ENCODE measurements at regions not wholly inside any gene's neighbourhood (a gene's known extent, or its start where the extent isn't known, plus 50 kb on each side); places are given as distances from the start of the nearest gene placed in this dataset.

DNA sequence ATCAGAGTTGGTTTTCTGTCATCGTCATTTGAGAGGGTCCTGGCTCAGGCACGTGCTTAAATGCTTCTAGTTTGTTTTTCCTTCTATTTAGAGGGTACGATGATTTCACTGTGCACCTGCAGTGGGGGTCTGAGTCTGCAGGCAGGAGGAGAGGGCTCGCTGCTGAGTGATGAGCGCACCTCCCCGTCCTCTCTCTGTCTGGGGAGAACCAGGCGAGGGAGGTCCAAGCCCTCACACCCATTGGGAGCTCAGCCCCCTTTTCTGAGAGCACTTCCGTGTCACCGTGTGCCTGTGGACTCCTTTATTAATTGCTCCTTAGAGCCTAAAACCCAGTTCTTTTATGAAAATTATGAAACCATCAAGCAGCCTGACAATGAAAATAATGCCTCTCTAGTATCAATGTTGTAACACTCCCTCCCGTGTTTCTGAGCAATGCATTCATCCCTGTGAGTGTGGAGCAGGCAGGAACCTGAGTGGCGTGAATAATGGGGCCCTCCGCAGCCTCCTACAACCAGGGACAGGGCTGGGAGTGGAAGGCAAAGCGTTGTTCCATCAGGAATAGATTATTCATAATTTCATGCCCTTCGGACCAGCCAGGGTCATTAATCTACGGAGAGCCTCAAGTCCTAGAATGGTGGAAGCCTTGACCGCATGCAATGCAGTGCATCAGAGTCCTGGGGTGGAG is 191.6 kb downstream of the UQCRFS1 start:
- intact Hi-C loops (cut with DNase I; ENCODE audit: low total_unique reads) (no loop called here), in situ Hi-C loops (cut with MboI; ENCODE audit: low sequenced_read_pairs in 4 of 4) (no loop called here)
- DNase-seq (no peak), ATAC-seq (no peak)
- Histone ChIP-seq H3K4me1 (no peaks in the 10 kb centered on the region), H3K27ac (no peak overlapping the region), H3K36me3 (no peaks in the 10 kb centered on the region), H3K27me3 (peaks cover 0 to 6% (median 0%) of the 10 kb centered on the region in 3 donors), H3K4me3 (no peak overlapping the region), H3K9me3 (no peaks in the 10 kb centered on the region)
- TF ChIP-seq, protein P1, sequence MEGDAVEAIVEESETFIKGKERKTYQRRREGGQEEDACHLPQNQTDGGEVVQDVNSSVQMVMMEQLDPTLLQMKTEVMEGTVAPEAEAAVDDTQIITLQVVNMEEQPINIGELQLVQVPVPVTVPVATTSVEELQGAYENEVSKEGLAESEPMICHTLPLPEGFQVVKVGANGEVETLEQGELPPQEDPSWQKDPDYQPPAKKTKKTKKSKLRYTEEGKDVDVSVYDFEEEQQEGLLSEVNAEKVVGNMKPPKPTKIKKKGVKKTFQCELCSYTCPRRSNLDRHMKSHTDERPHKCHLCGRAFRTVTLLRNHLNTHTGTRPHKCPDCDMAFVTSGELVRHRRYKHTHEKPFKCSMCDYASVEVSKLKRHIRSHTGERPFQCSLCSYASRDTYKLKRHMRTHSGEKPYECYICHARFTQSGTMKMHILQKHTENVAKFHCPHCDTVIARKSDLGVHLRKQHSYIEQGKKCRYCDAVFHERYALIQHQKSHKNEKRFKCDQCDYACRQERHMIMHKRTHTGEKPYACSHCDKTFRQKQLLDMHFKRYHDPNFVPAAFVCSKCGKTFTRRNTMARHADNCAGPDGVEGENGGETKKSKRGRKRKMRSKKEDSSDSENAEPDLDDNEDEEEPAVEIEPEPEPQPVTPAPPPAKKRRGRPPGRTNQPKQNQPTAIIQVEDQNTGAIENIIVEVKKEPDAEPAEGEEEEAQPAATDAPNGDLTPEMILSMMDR (IDR thresholded peaks at IDR 0.05 in 4 of 5, conservative IDR thresholded peaks at IDR 0.05 in 1 of 5), result no peak
- TF ChIP-seq POLR2A (IDR thresholded peaks at IDR 0.05), result no peak

- TF ChIP-seq, protein P1 (IDR thresholded peaks at IDR 0.05 in 4 of 5, conservative IDR thresholded peaks at IDR 0.05 in 1 of 5), result no peak
- no peak for TF ChIP-seq POLR2A (IDR thresholded peaks at IDR 0.05)
These were observed 193.5 kb downstream of the UQCRFS1 start for GRCh38 chr19:29019403-29019802.

DNA sequence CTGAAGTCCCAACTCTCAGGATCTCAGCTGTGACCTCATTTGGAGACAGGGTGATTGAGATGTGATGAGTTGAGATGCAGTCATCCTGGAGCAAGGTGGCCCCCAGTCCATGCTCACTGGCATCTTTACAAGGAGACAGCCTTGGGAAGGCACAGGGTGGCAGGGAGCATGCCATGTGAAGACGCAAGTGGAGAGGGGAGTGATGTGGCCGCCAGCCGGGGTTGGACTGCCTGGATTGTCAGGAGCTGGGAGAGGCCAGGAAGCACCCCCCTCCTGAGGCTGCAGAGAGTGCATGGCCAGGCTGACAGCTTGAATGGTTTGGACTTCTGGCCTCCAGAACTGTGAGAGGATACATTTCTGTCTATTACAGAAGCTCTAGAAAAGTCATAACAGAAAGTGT is 194.4 kb downstream of the UQCRFS1 start:
- ATAC-seq (no peak), DNase-seq (no peak)
- no peak overlapping the region for H3K4me3 ChIP-seq
- H3K9me3 ChIP-seq, result no peaks in the 10 kb centered on the region
- TF ChIP-seq POLR2A (IDR thresholded peaks at IDR 0.05), result no peak
- TF ChIP-seq, protein P1 (IDR thresholded peaks at IDR 0.05 in 4 of 5, conservative IDR thresholded peaks at IDR 0.05 in 1 of 5), result no peak
- H3K27ac ChIP-seq, result no peak overlapping the region
- no peaks in the 10 kb centered on the region for H3K36me3 ChIP-seq
- H3K4me1 ChIP-seq, result no peaks in the 10 kb centered on the region
- H3K27me3 ChIP-seq, result peaks cover 0 to 8% (median 0%) of the 10 kb centered on the region in 3 donors
- in situ Hi-C loops (cut with MboI; ENCODE audit: low sequenced_read_pairs in 4 of 4), result no loop called here
- intact Hi-C loops (cut with DNase I; ENCODE audit: low total_unique reads), result no loop called here

More at GRCh38 chr19:29019403-29019802, 193.5 kb downstream of the UQCRFS1 start:
- DNase-seq, result no peak
- Histone ChIP-seq H3K27ac (no peak overlapping the region), H3K4me1 (no peaks in the 10 kb centered on the region), H3K9me3 (no peaks in the 10 kb centered on the region), H3K4me3 (no peak overlapping the region), H3K36me3 (no peaks in the 10 kb centered on the region), H3K27me3 (peaks cover 0 to 8% (median 0%) of the 10 kb centered on the region in 3 donors)
- intact Hi-C loops (cut with DNase I; ENCODE audit: low total_unique reads), result no loop called here
- no peak for ATAC-seq
- in situ Hi-C loops (cut with MboI; ENCODE audit: low sequenced_read_pairs in 4 of 4), result no loop called here

GRCh38 chr19:29017788-29018187 is 195.2 kb downstream of the UQCRFS1 start:
- TF ChIP-seq, protein P1 (IDR thresholded peaks at IDR 0.05 in 4 of 5, conservative IDR thresholded peaks at IDR 0.05 in 1 of 5), result no peak
- no peak for TF ChIP-seq POLR2A (IDR thresholded peaks at IDR 0.05)
- Histone ChIP-seq H3K4me1 (no peaks in the 10 kb centered on the region), H3K9me3 (no peaks in the 10 kb centered on the region), H3K27me3 (peaks cover 0 to 8% (median 0%) of the 10 kb centered on the region in 3 donors), H3K4me3 (no peak overlapping the region), H3K27ac (no peak overlapping the region), H3K36me3 (no peaks in the 10 kb centered on the region)
- intact Hi-C loops (cut with DNase I; ENCODE audit: low total_unique reads) (no loop called here), in situ Hi-C loops (cut with MboI; ENCODE audit: low sequenced_read_pairs in 4 of 4) (no loop called here)
- no peak for ATAC-seq
- DNase-seq, result no peak

Data from gastrocnemius medialis (tissue), 4 donors.